ENCODE measurements at regions not wholly inside any gene's neighbourhood (a gene's known extent, or its start where the extent isn't known, plus 50 kb on each side); places are given as distances from the start of the nearest gene placed in this dataset.
"Not testable (repeated sequence)": the region's sequence is repeated elsewhere in the genome, so short reads cannot be mapped to it uniquely, and the experiment has no call there.

GRCh38 chr6:144652292-144652891 is 367.3 kb downstream of the UTRN start:
- no peak for DNase-seq (ENCODE audit: low read depth)

- DNase-seq (ENCODE audit: low read depth) = no peak
These were observed 368.9 kb downstream of the UTRN start for GRCh38 chr6:144653885-144654505.

- DNase-seq (ENCODE audit: low read depth) = no peak
These were observed 369.4 kb downstream of the UTRN start for GRCh38 chr6:144654506-144654905.

- DNase-seq (ENCODE audit: low read depth) = no peak
These were observed 370.2 kb downstream of the UTRN start for GRCh38 chr6:144655376-144655775.

DNA sequence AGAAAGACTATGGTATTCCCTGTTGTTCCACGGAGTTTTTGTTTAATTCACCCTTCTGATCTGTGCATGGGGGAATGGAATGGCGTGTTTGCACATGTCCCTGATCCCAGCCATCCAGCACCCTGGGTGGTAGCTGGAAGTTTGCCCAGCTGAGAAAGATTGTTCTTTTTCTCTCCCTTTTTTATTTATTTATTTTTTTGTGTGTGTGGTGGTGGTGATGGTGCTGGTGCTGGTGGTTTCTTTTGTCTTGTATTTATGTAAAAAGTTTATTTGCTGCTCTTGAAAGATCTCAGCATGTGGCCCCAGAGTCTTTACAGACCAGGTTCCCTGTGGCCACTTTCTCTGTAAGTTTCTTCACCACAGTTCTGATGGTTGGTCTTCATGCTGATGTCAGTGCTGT is 372.6 kb downstream of the UTRN start:
- no peak for DNase-seq (ENCODE audit: low read depth)

DNA sequence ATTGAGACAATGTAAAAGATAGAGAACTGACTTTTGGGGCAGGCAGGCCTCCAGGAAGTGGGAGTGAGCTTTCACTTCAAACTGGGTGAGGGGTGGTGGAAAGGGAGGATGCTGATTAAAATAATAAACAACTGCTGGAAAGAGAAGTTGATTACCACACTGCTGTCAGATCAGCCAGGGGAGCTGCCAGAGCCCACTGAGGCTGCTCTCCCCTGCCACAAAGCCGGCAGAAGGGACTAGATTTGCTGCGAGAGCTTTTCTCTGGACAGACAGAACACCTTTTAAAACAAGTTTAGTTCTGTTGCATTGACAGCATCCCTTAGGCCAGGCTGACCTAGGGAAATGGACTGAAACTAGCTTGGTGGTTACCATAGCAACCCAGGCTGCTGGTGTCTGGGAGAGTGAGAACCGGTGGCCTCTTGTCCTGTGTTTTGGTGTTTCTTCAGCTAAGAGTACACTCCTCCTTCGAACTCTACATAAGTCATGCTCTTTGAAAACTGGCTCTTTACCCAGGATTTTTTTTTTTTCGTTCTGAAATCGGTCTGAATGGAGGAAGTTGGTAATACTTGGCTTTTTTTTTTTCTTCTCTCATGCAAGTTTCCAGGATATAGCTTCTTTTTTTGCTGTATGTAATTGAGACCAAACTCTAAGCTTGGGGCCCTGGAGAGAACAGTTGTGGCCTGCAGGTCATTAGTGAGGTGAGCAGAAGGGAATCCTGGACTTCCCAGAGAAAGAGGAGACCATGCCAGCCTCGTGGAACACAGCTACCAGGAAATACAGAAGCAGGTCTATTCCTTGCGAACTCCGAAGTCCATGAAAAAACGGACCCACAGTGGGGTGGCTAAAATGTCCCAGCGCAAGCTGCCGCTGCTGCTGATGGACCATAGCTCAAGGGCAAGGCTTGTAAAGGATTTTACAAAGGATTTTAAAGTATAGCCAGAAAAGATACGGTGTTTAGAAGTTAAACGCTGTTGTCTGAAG is 374.4 kb downstream of the UTRN start:
- DNase-seq (ENCODE audit: low read depth) = peak; percentile 52

DNA sequence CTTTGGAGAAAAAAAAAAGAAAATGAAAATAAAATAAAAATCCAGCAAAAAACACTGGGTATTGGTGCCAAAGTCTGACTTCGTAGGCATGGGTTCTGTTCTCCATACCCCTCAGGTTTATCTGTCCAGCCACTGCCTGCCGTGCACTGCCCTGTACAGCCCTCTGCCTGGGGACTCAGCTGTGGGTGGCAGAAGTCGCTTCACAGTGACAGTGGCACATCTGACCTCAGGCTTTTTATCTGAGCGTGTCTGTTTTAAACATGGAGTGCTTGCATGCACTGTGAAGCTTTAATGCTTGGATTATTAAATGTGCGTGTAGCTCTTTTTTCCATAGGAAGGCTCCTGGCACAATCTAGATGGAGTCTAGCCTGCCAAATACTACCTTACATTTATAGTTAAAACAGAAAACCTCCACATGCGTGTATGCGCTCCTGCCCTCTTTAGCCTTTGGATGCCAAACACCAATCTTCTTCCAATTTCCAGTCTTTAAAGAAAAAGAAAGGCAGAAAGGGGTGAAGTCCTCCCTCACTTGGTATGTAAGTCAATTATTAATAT is 375.5 kb downstream of the UTRN start:
- no peak for DNase-seq (ENCODE audit: low read depth)

- peak; percentile 46 for DNase-seq (ENCODE audit: low read depth)
These were observed 376.1 kb downstream of the UTRN start for GRCh38 chr6:144661116-144661806.

DNA sequence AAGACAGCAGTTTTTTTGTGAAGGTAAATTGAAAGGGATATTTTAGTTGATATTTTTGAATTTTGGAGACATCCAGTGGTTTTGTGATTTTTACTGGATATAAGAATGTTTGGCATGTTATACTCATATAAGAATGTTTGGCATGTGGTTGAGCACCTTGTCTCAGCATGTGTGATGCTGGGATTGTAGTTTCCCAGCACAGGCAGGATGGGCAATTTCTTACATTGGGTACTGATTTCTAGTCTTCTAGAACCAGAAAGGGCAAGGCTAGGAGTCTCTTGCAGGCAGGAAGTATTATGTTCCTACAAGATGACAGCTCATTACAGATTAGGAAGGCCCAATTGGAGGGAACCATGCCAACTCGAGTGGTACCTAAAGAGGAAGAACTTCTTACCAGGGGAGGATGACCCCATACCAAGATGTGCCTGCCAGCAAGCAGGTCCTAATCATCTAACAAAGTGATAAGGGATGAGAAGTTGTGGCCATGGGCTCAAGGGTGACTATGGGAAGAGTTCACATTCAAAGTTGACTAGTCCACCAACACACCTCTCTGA is 377.8 kb downstream of the UTRN start:
- DNase-seq (ENCODE audit: low read depth) = no peak

DNA sequence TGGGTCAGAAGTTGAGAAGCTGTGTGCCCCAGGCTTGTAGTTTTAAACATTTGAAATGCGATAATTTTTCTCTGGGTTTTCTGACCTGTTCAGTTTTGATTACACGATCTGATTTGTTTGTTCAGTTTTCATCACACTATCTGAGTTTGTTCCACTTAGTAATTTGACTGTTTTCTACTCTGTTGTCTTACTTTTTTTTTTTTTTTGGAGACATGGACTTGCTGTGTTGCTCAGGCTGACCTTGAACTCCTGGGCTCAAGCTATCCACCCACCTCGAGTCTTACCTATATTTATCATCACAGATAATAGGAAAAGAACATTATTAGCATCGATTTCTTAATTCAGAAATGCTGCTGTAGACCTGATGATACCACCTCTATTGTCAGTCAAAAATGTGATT is 379.1 kb downstream of the UTRN start:
- DNase-seq (ENCODE audit: low read depth) = no peak

DNA sequence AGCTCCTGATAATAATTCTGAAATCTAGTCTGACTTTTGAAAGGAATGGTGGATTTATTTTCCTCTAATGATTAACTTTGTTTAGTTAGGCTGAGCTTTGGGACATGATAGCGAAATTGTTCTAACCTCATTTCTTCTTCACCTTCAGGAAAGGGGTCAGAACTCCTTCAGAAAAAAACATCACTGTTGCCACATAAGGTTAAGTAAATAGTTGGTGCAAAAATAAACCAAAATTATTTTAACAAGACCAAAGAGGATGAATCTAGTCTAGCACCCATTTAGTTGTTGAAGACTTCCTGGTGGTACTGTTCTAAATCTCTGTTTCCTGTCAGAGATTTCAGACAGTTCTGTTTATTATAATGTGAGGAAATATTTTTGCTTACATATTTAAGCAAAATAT is 379.8 kb downstream of the UTRN start:
- no peak for DNase-seq (ENCODE audit: low read depth)

- DNase-seq (ENCODE audit: low read depth) = no peak
These were observed 380.9 kb downstream of the UTRN start for GRCh38 chr6:144665932-144666450.

GRCh38 chr6:144666781-144667180 is 381.6 kb downstream of the UTRN start:
- no peak for DNase-seq (ENCODE audit: low read depth)

DNA sequence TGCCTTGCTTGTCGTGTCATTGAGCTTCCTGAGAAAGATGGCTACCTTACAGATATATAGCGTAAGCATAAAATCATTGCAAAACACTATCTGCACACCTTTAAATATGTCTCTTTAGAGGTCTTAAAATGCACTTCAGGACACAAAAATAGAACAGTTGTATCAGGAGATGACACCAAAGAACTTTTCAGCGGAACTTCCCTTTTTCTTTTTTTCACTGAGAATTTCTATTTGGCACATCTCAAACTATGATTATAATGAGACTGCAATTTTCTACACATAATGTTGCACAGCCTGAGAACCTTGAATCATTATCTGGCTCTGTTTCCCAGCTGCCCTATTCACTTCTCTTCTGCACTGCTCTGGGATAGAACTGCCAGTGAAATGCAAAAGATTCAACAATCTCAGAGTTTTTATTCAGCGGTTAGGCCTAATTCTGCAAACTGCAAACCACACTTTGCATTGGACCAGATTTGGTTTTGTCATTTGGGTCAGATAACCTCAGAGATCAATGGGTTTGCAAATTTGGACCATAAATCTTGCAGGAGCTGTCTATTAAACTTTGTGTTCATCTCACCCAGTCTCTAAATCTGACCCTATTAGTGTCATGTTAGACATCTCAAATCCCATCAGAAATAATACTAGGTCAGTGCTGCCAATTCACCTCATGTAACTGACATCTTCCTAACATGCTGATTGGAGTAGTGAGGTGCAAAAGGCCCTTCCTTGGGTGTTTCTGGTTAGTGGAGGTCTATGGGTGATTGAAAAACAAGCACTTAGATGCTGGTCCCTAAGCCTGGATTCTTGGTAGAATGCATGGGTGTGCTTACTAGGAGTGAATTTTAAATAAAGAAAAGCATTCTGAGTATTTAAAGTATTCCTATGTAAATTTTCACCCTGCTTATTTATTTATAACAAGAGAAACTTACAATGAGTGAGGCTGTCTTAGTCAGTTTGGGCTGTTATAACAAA is 382.7 kb downstream of the UTRN start:
- no peak for DNase-seq (ENCODE audit: low read depth)

GRCh38 chr6:144670259-144670658 is 385.1 kb downstream of the UTRN start:
- DNase-seq (ENCODE audit: low read depth) = not testable (repeated sequence)

DNA sequence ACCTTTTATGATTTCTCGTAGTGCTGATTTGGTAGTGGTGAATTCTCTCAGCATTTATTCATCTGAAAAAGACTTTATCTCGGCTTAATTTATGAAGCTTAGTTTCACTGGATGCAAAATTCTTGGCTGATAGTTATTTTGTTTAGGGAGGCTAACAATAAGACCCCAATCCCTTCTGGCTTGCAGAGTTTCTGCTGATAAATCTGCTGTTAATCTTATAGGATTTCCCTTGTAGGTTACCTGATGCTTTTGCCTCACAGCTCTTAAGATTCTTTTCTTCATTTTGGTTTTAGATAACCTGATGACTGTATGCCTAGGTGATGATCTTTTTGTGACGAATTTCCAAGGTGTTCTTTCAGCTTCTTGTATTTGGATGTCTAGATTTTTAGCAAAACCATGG is 388.7 kb downstream of the UTRN start:
- no peak for DNase-seq (ENCODE audit: low read depth)

DNA sequence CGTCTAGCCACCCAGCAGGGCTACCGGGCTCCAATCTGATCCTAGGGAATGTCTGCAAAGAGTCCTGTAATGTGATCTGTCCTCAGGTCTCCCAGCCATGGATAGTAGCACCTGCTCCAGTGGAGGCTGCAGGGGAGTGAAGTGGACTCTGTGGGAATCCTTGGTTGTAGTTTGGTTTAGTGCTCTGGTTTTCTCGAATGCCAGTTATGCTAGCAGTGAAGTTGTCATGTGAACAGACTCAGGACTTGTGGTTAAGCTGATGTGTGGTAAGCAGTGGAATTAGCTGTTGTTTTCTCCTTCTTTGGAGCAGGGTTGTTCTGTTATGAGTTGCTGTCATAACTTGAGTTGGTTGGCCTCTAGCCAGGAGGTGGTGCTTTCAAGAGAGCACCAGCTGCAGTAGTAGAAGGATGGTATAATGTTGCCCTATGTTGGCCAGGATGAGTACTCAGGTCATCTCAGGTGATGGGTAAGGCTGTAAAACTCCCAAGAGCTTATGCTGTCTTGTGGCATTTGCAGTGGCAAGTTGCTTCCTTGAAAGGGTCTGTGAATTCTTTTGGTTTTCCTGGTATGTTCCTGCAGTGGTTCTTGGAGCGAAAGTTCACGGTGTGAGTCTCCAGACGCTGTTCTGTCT is 390.2 kb downstream of the UTRN start:
- DNase-seq (ENCODE audit: low read depth) = peak; percentile 68

- DNase-seq (ENCODE audit: low read depth) = not testable (repeated sequence)
These were observed 391.2 kb downstream of the UTRN start for GRCh38 chr6:144676310-144676709.

DNA sequence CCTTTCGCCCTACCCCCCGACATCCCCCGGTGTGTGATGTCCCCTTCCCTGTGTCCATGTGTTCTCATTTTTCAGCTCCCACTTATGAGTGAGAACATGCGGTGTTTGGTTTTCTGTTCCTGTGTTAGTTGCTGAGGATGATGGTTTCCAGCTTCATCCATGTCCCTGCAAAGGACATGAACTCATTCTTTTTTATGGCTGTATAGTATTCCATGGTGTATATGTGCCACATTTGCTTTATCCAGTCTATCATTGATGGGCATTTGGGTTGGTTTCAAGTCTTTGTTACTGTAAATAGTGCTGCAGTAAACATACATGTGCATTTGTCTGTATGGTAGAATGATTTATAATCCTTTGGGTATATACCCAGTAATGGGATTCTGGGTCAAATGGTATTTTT is 392.1 kb downstream of the UTRN start:
- DNase-seq (ENCODE audit: low read depth) = not testable (repeated sequence)

- DNase-seq (ENCODE audit: low read depth) = peak; percentile 83
These were observed 393.7 kb downstream of the UTRN start for GRCh38 chr6:144678844-144679243.

All from stromal cell of bone marrow (primary cell).